GM10248 (cell line): ENCODE measurements at regions not wholly inside any gene's neighbourhood (a gene's known extent, or its start where the extent isn't known, plus 50 kb on each side); places are given as distances from the start of the nearest gene placed in this dataset.

ENCODE experiments used
- CTCF ChIA-PET: fragments of 300-600 bp; sonication (Branson Sonifier 250); formaldehyde crosslinking; extraction: SDS; loops from one replicate; lab custom pipeline; 2021; ENCODE audit warnings: antibody characterized with exemption; lab: Yijun Ruan, JAX
- POLR2A ChIA-PET: fragments of 350-650 bp; sonication (Branson Sonifier 250); formaldehyde crosslinking; extraction: SDS; loops from one replicate; lab custom pipeline; 2020; ENCODE audit warnings: antibody characterized with exemption; lab: Yijun Ruan, JAX
- DNase-seq: peaks from one replicate; pipeline ENCODE4 v3.0.0; 2012; ENCODE audit errors: extremely low spot score
- CTCF ChIP-seq: IDR thresholded peaks from 2 replicates; pipeline ENCODE4 v1.5.1; 2012; ENCODE audit warnings: mild to moderate bottlenecking, low read depth; ENCODE audit errors: extremely low read depth, missing control alignments, control extremely low read depth

- CTCF ChIA-PET, result interaction anchor here (1.1 kb wide), 1 partner anchor 10 kb away, joined by 3 read pairs; no protein-coding TSS in a partner anchor
- POLR2A ChIA-PET, result no interaction called here
- no peak for DNase-seq
- no peak for TF ChIP-seq CTCF
These were observed 66.3 kb upstream of the UFM1 start for GRCh38 chr13:38283346-38283745.

GRCh38 chr13:38265132-38265497, 84.5 kb upstream of the UFM1 start:
- POLR2A ChIA-PET, result no interaction called here
- CTCF ChIA-PET, result interaction anchor here (1.7 kb wide), 1 partner anchor 10 kb away, joined by 4 read pairs; no protein-coding TSS in a partner anchor
- DNase-seq, result no peak
- TF ChIP-seq CTCF, result no peak

GRCh38 chr13:38264363-38265131, 85.1 kb upstream of the UFM1 start:
- ChIA-PET CTCF (interaction anchor here (1.7 kb wide), 1 partner anchor 10 kb away, joined by 4 read pairs; no protein-coding TSS in a partner anchor), POLR2A (no interaction called here)
- TF ChIP-seq CTCF, result no peak
- DNase-seq, result no peak

- no peak for DNase-seq
- no peak for TF ChIP-seq CTCF
- POLR2A ChIA-PET, result no interaction called here
- CTCF ChIA-PET, result no interaction called here
These were observed 87.4 kb upstream of the UFM1 start for GRCh38 chr13:38262211-38262610.

- POLR2A ChIA-PET, result no interaction called here
- TF ChIP-seq CTCF, result no peak
- CTCF ChIA-PET, result interaction anchor here (1.0 to 1.5 kb wide), 3 partner anchors 9 to 18 kb away, joined by 3 to 4 read pairs (median 4); no protein-coding TSS in a partner anchor
- no peak for DNase-seq
These were observed 94.1 kb upstream of the UFM1 start for GRCh38 chr13:38255600-38255999.

GRCh38 chr13:38239874-38240273, 109.8 kb upstream of the UFM1 start:
- no peak for TF ChIP-seq CTCF
- ChIA-PET POLR2A (no interaction called here), CTCF (interaction anchor here (0.7 to 1.0 kb wide), 2 partner anchors 9 to 15 kb away, joined by 3 read pairs; no protein-coding TSS in a partner anchor)
- DNase-seq, result no peak
